Karpas-422 (cell line): ENCODE measurements at regions not wholly inside any gene's neighbourhood (a gene's known extent, or its start where the extent isn't known, plus 50 kb on each side); places are given as distances from the start of the nearest gene placed in this dataset.
"Not testable (repeated sequence)": the region's sequence is repeated elsewhere in the genome, so short reads cannot be mapped to it uniquely, and the experiment has no call there.

Source experiments
- DNase-seq: peaks from one replicate; pipeline ENCODE4 v3.0.0-alpha.2; 2015
- H2AFZ ChIP-seq: fragments of 200-600 bp; sonication (generic); 2 replicates; pipeline ENCODE4 v1.6.1; 2014; ENCODE audit warnings: antibody characterized with exemption, low read length, mixed read lengths
- H3K27ac ChIP-seq: fragments of 200-600 bp; sonication (generic); 2 replicates; pipeline ENCODE4 v1.5.1; 2014; ENCODE audit warnings: mild to moderate bottlenecking, low read length, moderate library complexity
- H3K27me3 ChIP-seq: fragments of 200-600 bp; sonication (generic); 2 replicates; pipeline ENCODE4 v1.6.1; 2014; ENCODE audit warnings: low read length, mixed read lengths
- H3K36me3 ChIP-seq: fragments of 200-600 bp; sonication (generic); 2 replicates; pipeline ENCODE4 v1.6.1; 2014; ENCODE audit warnings: low read length, mixed read lengths; ENCODE audit not compliant: insufficient read depth
- H3K4me1 ChIP-seq: fragments of 200-600 bp; sonication (generic); 2 replicates; pipeline ENCODE4 v1.6.1; 2014; ENCODE audit warnings: mild to moderate bottlenecking, low read length, mixed read lengths
- H3K4me2 ChIP-seq: fragments of 200-600 bp; sonication (generic); 2 replicates; pipeline ENCODE4 v1.6.1; 2014; ENCODE audit warnings: low read length, low read depth, mild to moderate bottlenecking; ENCODE audit not compliant: poor library complexity, severe bottlenecking
- H3K4me3 ChIP-seq: fragments of 200-600 bp; sonication (generic); 2 replicates; pipeline ENCODE4 v1.5.1; 2014; ENCODE audit warnings: mild to moderate bottlenecking, antibody characterized with exemption, low read length, mixed read lengths
- H3K79me2 ChIP-seq: fragments of 200-600 bp; sonication (generic); 2 replicates; pipeline ENCODE4 v1.6.1; 2014; ENCODE audit warnings: mild to moderate bottlenecking, low read length, mixed read lengths
- H3K9ac ChIP-seq: fragments of 200-600 bp; sonication (generic); 2 replicates; pipeline ENCODE4 v1.6.0; 2014; ENCODE audit warnings: low read length
- H3K9me2 ChIP-seq: fragments of 200-600 bp; sonication (generic), shearing (Covaris generic); replicated peaks from 2 replicates; pipeline ENCODE4 v1.6.0; 2014; ENCODE audit warnings: mild to moderate bottlenecking, low read length, moderate library complexity; ENCODE audit not compliant: insufficient read depth
- H3K9me3 ChIP-seq: fragments of 300-700, 200-600 bp; sonication (generic); 2 replicates; pipeline ENCODE4 v1.6.1; 2014; ENCODE audit warnings: low read length, mixed read lengths
- H4K20me1 ChIP-seq: fragments of 200-600 bp; sonication (generic); 2 replicates; pipeline ENCODE4 v1.6.1; 2014; ENCODE audit warnings: mild to moderate bottlenecking, antibody characterized with exemption, low read length, low read depth; ENCODE audit not compliant: insufficient read depth

GRCh38 chr1:172727275-172727857, 68.5 kb downstream of the FASLG start:
- no peaks in the 10 kb centered on the region for H3K9me2 ChIP-seq
- H2AFZ ChIP-seq = no peak overlapping the region
- H3K79me2 ChIP-seq = no peaks in the 10 kb centered on the region
- no peak for DNase-seq
- H3K36me3 ChIP-seq = no peaks in the 10 kb centered on the region
- H3K9ac ChIP-seq = no peak overlapping the region
- peaks cover 7% of the 10 kb centered on the region for H3K4me1 ChIP-seq
- no peaks in the 10 kb centered on the region for H4K20me1 ChIP-seq
- H3K4me2 ChIP-seq = no peak overlapping the region
- H3K9me3 ChIP-seq = no peaks in the 10 kb centered on the region
- no peaks in the 10 kb centered on the region for H3K27me3 ChIP-seq
- no peak overlapping the region for H3K27ac ChIP-seq
- no peak overlapping the region for H3K4me3 ChIP-seq

GRCh38 chr1:172727956-172728603, 69.2 kb downstream of the FASLG start:
- Histone ChIP-seq H3K4me2 (no peak overlapping the region), H3K79me2 (no peaks in the 10 kb centered on the region), H3K9me3 (no peaks in the 10 kb centered on the region), H4K20me1 (no peaks in the 10 kb centered on the region), H3K36me3 (no peaks in the 10 kb centered on the region), H3K9ac (no peak overlapping the region), H3K4me3 (no peak overlapping the region), H2AFZ (no peak overlapping the region), H3K9me2 (no peaks in the 10 kb centered on the region), H3K27ac (no peak overlapping the region), H3K4me1 (peaks cover 7% of the 10 kb centered on the region), H3K27me3 (no peaks in the 10 kb centered on the region)
- DNase-seq = peak; percentile 89

- not testable (repeated sequence) for H3K9me2 ChIP-seq, H3K27me3 ChIP-seq, H3K36me3 ChIP-seq, H3K4me2 ChIP-seq, H3K9me3 ChIP-seq, H2AFZ ChIP-seq, H4K20me1 ChIP-seq, H3K4me3 ChIP-seq, H3K4me1 ChIP-seq, H3K79me2 ChIP-seq, DNase-seq, H3K9ac ChIP-seq, H3K27ac ChIP-seq
Measured at GRCh38 chr1:172728705-172729104, 69.8 kb downstream of the FASLG start.

- Histone ChIP-seq H3K4me2 (no peak overlapping the region), H3K27ac (no peak overlapping the region), H2AFZ (no peak overlapping the region), H3K79me2 (no peaks in the 10 kb centered on the region), H3K9ac (no peak overlapping the region), H3K36me3 (no peaks in the 10 kb centered on the region), H3K4me3 (no peak overlapping the region), H3K9me2 (no peaks in the 10 kb centered on the region), H3K27me3 (no peaks in the 10 kb centered on the region), H3K4me1 (no peaks in the 10 kb centered on the region; the same call in 1 of the 2 replicates), H4K20me1 (no peaks in the 10 kb centered on the region), H3K9me3 (no peaks in the 10 kb centered on the region)
- DNase-seq = no peak
Measured at GRCh38 chr1:172732427-172732826, 73.5 kb downstream of the FASLG start.

GRCh38 chr1:172733815-172734214, 74.9 kb downstream of the FASLG start:
- no peaks in the 10 kb centered on the region for H3K79me2 ChIP-seq
- no peak overlapping the region for H3K27ac ChIP-seq
- no peaks in the 10 kb centered on the region for H4K20me1 ChIP-seq
- H3K27me3 ChIP-seq = no peaks in the 10 kb centered on the region
- no peak for DNase-seq
- H2AFZ ChIP-seq = no peak overlapping the region
- H3K4me2 ChIP-seq = no peak overlapping the region
- no peak overlapping the region for H3K4me3 ChIP-seq
- no peaks in the 10 kb centered on the region for H3K9me2 ChIP-seq
- no peak overlapping the region for H3K9ac ChIP-seq
- H3K9me3 ChIP-seq = no peaks in the 10 kb centered on the region
- H3K36me3 ChIP-seq = no peaks in the 10 kb centered on the region
- no peaks in the 10 kb centered on the region; the same call in 1 of the 2 replicates for H3K4me1 ChIP-seq

DNA sequence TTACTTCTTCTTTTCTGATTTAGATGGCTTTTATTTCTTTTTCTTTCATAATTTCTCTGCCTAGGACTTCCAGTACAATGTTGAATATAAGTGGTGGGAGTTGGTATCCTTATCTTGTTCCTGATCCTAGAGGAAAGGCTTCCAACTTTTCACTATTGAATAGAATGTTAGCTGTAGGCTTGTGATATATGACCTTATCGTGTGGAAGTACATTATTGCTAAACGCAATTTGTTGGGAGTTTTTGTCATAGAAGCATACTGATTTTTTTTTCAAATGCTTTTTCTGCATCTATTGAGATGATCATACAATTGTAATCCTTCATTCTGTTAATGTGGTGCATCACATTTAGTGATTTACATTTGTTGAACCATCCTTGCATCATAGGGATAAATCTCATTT, 79.5 kb downstream of the FASLG start:
- H3K27ac ChIP-seq = no peak overlapping the region
- H3K36me3 ChIP-seq = no peaks in the 10 kb centered on the region
- H3K9ac ChIP-seq = no peak overlapping the region
- no peak overlapping the region for H3K4me2 ChIP-seq
- H3K4me3 ChIP-seq = no peak overlapping the region
- H3K9me3 ChIP-seq = no peaks in the 10 kb centered on the region
- H3K9me2 ChIP-seq = no peaks in the 10 kb centered on the region
- H3K79me2 ChIP-seq = no peaks in the 10 kb centered on the region
- no peak overlapping the region for H2AFZ ChIP-seq
- DNase-seq = no peak
- no peaks in the 10 kb centered on the region for H3K27me3 ChIP-seq
- no peaks in the 10 kb centered on the region for H4K20me1 ChIP-seq
- no peaks in the 10 kb centered on the region; the same call in 1 of the 2 replicates for H3K4me1 ChIP-seq

DNA sequence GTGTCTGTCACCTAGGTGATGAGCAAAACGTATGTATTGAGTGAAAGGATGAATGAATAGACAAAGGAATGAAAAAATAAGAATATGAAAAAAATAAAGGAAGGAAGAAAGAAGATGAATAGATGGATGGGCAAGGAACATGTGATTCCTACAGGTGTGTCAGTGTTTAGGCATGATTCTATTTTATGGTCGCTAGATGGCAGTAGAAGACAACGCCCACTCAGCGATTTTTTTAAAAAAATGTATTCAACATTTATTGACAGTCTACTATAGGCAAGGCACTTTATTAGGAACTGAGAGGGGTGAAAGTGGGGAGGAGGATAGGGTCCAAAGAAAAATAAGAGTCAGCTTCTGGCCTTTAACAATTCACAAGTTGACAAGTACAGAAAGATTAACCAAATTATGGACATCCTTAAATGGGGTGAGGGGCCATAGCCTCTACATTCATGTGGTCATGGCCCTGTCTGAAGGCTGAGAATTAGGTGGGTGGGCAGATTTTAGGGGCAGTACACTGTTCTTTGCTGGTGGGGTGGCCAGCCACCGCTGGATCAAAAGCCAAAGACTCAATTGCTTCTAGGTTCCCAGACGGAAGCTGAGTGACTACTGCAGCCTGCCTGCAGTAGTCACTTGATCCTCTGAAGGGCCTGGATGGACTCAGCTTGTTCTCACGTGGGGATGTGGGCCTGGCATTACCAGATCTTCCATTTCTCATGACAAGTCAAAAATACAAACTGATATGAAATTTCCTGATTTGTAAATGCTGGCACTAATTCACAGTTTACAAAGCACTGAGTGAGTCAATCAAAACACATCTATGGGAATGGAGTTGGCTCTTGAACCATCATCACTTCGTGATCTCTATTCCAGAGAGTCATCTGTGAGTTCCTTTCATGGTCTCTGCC, 83.9 kb downstream of the FASLG start:
- no peak overlapping the region for H3K27ac ChIP-seq
- H3K4me1 ChIP-seq = peaks cover 26% of the 10 kb centered on the region
- no peak overlapping the region for H2AFZ ChIP-seq
- no peaks in the 10 kb centered on the region for H3K36me3 ChIP-seq
- DNase-seq = peak; percentile 85
- H3K79me2 ChIP-seq = no peaks in the 10 kb centered on the region
- H3K4me2 ChIP-seq = no peak overlapping the region
- H3K4me3 ChIP-seq = no peak overlapping the region
- no peaks in the 10 kb centered on the region for H3K9me2 ChIP-seq
- no peaks in the 10 kb centered on the region for H4K20me1 ChIP-seq
- H3K27me3 ChIP-seq = no peaks in the 10 kb centered on the region
- no peak overlapping the region for H3K9ac ChIP-seq
- H3K9me3 ChIP-seq = no peaks in the 10 kb centered on the region

DNA sequence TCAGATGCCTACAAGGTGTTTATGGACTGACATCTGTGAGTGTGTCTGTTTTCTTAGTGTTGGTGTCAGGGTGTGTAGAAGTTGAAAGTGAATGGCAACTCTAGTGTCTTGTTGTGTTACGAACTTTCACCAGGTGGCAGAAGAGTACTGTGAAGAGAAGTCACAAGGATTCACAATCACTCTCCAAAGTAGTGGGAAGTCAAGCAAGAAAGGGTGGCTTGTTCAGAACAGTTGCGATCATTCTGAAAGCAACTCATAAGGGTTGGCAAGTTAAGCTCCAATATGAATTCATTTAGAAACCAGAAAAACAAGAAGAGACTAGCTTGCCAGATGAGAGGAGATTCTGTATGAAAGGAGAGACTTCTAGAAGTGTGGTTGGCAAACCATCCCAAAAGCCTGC, 86.1 kb downstream of the FASLG start:
- no peaks in the 10 kb centered on the region for H3K9me2 ChIP-seq
- peak overlapping the region; percentile 32; the same call in 1 of the 2 replicates for H2AFZ ChIP-seq
- DNase-seq = peak; percentile 87
- peak overlapping the region; percentile 32; the same call in 1 of the 2 replicates for H3K9ac ChIP-seq
- H3K79me2 ChIP-seq = no peaks in the 10 kb centered on the region
- H3K4me1 ChIP-seq = peaks cover 26% of the 10 kb centered on the region
- H3K36me3 ChIP-seq = no peaks in the 10 kb centered on the region
- no peak overlapping the region for H3K4me3 ChIP-seq
- no peaks in the 10 kb centered on the region for H3K27me3 ChIP-seq
- peak overlapping the region; percentile 28 for H3K4me2 ChIP-seq
- no peaks in the 10 kb centered on the region for H3K9me3 ChIP-seq
- H3K27ac ChIP-seq = no peak overlapping the region
- no peaks in the 10 kb centered on the region for H4K20me1 ChIP-seq
